NCI-H1694 treated with DMSO at 0.1 percent for 48 hours (cell line): ENCODE measurements at regions not wholly inside any gene's neighbourhood (a gene's known extent, or its start where the extent isn't known, plus 50 kb on each side); places are given as distances from the start of the nearest gene placed in this dataset.

Experiments used
- DNase-seq: peaks from one replicate; lab custom pipeline; 2025; lab: John Stamatoyannopoulos, UW

DNA sequence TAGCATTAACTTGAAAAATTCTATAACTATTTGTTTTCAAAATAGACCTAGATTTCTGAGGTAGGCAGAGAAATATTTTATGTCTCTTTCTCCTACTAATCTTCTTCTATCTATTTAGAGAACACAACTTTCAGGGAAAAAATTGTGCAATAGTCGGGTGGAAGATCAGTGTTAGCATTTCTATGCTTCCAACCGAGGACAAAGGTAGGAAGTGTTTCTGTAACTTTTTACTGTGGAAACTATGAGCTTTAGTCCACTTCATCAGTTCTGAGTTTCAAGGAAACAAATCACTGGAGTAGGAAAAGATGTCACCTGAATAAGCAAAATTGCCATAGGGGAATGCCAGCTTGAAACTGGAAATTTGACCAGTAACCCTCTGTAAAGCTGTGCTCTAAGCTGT is 207.7 kb upstream of the CTAGE1 start:
- DNase-seq: no peak

DNA sequence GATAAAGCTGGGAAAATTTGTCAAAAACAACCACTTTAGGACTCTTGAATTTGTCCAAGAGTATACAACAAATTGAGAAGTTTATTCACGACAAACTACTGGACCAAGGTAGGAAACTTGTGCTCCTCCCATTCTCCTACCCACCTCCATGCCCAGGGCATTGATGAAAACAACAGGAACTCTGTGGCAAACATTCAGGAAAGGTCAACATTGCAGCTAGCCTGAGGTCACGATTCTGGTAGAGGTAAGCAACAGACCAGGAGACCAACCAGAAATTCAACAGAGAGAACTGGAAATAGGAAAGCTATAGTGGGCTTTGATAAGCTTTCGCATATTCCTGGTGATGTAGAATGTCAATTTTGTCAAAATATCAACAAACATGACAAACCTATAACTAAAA is 209.1 kb upstream of the CTAGE1 start:
- DNase-seq: no peak

DNA sequence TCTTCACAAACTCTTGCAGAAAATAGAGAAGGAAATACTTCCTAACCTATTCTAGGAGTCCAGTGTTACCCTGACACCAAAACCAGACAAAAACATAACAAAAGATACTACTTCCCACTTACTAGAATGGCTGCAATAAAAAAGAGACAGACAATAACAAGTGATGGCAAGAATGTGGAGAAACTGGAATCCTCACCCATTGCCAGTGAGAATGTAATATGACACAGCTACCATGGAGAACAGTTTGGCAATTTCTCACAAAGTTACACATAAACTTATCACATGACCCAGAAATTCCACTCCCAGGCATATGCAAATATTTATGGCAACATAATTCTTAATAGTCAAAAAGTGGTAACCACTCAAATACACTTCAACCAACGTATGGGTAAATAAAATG is 209.8 kb upstream of the CTAGE1 start:
- no peak for DNase-seq

DNA sequence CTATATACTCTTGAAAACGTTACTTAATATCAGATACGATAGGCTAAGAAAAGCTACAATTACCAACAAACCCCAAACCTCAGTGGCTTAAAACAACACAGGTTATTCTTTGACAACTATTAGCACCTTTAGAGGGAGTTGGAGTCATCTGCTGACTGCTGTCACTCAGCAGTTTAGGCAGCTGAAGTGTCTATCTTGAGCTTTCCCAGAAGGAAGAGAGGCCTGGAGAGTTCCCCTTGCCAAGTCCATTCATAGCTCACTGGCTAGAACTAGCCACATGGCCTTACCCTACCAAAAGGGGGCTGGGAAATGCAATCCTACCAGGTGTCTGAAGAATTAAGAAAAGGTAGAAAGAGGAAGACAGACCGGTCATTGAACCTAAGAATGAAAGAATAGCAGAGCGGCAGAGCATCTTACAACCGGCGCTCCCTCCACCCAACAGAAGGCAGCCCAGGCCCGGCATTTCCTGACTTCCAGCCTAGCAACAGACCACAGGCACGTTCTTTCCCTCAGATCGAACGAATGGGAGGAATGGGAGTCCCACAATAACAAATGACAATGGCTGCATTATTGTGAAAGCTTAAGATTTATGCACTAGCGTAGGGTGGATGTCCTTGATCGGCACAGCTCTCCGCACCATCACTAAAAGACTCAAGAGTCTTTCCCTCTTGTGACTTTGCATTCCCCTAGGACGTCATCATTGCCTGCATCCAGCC is 211.2 kb upstream of the CTAGE1 start:
- DNase-seq: no peak

DNA sequence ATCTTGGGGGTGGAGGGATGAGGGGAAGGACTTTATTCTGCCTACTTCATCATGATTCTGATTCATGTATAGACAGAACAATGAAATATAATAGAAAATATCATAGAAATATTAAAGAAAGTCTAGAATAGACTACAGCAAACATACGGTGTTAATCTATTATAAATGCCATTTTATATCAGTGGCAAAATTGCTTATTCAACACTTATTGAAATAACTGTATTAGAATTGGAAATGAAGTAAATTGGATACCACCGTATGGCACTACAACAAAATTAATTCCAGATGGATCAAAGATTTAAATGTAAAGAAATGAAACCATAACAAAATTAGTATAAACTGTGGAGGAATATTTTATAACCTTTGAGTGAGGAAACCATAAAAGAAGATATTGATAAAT is 213.3 kb upstream of the CTAGE1 start:
- DNase-seq: no peak

DNA sequence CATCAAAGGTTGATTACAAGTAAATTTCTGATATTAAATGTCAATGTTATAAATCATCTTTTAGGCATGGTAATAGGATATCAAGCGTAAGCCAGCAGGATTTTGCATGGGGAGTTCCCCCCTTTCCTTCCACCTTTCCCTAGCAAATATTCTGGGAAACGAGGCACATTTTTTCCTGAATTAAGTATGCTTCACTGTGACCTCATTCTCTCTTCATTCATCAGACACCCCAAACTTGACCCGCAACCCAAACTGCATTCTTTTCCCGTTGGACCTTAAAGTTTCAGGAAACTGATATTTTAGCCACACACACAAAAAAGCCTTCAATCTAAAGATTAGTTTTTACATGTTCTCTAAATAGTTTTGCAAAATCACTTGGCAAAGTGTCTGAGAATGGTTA is 214.5 kb upstream of the CTAGE1 start:
- DNase-seq: no peak

DNA sequence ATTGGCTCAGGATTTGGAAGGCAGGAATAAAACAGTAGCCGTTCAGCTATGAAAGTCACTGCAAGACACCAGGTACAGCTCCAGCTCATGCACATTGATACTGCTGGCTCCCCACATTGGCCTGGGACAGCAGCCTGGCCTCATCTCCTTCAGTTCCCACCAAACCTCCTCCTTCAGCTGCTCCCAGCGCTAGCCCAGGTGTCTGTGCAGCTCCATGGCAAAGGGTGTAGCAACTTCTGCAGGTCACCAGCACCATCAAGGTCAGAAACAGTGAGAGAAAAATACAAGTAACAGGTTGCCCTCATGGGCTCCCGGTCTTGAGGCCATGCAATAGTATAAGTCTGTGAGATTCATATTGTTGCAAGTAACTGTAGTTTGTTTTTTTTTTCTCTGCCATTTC is 216.7 kb upstream of the CTAGE1 start:
- no peak for DNase-seq

DNA sequence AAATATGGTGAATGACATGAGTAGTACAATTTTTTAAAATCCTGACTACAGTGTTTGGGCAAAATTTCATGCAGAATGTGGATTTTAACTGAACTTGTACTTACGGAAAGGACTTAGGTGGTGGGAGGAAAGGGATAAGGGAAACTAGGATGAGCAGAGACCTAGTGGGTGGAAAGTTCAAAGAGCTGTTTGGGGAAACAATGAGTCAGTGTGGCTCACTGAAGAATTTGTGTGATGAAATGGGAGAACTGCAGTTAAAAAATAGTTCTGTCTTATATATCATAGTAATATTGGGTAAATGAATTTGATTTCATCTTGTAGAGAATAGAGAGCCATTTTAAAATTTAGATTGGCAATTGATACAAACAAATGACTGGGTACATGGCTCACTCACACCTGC is 220.1 kb upstream of the CTAGE1 start:
- no peak for DNase-seq

DNA sequence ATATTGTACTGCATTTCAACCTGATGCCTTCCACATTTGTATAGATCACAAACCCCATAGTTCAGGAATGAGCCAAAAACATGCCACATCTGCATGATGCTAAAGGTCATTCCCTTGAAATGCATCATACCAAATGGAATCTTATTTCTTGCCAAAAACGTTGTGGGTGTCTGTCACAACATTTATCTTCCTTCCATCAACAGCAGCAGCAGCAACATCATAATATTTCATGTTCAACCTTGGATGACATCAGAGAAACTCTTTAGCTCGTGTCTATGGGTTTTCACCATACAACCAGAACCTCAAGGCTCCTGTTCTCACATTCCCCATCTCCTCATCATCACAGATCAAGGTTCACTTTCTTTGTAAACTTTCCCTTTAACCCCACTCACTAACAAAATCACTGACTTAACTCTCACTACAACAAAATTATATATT is 221.3 kb upstream of the CTAGE1 start:
- DNase-seq: no peak

DNA sequence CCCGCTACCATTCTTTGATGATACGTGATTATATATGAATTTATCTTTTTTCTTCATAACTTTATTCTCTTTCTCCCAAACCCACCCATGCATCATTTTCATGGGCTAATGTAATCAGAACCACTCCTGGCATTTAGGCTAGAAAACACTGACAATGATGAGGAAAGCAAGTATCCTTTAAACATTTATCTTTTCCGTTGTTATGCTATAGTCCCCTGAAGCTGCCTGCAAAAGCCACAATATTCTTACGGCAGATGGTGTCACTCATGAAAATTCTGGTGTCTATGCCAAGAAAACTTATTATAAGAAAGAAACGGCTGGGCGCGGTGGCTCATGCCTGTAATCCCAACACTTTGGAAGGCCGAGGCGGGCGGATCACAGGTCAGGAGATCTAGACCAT is 221.8 kb upstream of the CTAGE1 start:
- DNase-seq: no peak

DNA sequence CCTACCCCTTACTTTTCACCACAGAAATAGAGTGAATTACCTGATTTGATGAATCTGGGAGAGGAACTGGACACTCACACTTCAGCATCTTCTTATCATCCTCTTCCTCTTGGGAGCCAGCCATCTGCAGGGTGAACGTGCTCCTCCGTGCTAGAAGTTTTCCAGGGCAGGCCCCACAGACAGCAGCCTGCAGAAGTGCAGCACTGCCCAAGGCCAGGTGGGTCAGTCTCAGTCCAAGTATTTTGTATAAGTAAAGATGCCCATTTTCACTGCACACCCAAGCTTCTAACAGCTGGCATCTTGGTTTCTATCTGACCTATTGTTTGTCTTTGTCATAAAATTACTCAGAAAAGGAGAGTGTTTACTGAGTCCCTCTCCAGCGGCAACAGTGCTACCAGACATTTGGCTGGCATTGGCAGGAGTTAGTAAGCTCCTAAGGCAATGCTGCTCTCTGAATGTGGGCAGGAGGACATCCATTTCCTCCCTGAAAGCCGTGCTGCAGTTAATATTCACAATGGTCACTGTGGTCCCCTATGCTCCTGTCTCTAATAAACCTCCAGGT is 222.6 kb upstream of the CTAGE1 start:
- no peak for DNase-seq

DNA sequence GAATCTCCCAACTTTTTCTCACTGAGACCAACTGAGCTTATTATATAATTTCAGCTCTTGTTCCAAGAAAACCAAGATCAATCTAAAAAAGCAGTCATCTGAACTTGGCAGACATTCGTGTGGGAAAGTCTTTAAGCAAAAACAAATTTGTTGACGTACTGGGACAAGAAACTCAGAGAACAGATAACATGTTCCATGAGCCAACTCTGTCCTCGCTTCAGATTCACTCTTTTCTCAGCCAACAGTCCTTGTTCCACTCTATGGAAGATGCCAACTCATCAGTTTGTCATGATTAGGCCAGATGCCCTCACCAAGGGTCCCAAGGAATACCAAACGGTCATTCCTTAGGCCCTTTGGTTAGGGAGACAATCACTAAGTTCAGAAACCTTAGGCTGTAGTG is 224.2 kb upstream of the CTAGE1 start:
- no peak for DNase-seq

DNA sequence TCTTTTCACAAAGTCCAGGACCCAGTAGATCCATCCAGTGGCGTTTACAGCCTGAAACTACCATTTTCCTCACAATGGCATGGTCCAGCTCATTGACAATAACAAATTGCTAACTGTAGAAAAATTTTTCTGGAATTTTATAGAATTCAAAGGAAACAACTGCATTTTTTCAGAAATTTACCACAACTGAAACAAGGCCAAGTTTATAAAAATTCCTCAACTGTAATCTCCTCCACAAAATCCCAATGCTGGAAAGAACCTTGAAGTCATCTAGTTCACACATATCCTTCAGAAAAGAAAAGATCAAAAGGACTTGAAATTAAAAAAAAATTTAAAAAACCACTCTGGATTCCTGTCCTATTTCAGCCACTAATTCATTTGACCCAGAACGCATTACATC is 226.0 kb upstream of the CTAGE1 start:
- no peak for DNase-seq

DNA sequence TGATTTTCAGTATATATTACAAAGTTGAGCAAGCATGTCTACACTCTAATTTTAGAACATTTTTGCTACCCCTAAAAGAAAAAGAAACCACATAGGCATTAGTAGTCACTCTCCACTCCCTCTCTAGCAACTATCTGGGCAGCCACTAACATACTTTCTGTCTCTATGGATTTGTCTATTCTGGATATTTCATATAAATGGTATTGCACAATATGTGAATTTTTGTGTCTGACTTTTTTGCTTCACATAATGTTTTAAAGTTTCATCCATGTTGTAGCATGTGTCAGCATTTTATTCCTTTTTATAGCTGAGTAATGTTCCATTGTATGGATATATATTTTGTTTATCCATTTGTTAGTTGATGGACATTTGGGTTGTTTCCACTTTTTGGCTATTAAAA is 232.5 kb upstream of the CTAGE1 start:
- DNase-seq: no peak

DNA sequence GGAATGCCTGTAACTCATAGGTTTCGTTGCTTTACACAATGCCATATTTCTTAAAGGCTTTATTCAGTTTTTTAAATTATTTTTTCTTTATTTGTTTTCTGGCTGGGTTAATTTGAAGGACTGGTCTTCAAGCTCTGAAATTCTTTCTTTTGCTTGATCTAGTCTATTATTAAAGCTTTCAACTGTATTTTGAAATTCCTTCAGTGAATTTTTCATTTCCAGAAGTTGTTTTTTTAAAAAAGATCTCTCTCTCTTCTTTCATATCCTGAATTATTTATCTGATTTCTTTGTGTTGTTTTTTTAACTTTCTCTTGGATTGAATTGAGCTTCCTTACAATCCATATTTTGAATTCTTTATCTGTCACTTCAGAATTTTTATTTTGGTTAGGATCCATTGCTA is 239.9 kb upstream of the CTAGE1 start:
- no peak for DNase-seq

DNA sequence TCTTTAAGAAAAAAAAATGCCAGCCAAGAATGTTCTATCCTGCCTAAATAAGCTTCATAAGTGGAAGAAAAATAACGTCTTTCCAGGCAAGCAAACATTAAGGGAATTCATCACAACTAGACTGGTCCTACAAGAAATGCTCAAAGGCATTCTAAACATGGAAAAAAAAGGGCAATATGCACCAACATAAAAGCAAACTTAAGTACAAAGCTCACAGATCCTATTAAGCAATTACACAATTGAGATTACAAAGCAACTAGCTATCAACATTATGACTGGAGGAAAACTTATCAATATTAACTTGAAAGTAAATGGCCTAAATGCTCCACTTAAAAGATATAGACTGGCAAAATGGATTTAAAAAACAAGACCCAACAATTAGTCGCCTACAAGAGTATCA is 240.6 kb upstream of the CTAGE1 start:
- no peak for DNase-seq

DNA sequence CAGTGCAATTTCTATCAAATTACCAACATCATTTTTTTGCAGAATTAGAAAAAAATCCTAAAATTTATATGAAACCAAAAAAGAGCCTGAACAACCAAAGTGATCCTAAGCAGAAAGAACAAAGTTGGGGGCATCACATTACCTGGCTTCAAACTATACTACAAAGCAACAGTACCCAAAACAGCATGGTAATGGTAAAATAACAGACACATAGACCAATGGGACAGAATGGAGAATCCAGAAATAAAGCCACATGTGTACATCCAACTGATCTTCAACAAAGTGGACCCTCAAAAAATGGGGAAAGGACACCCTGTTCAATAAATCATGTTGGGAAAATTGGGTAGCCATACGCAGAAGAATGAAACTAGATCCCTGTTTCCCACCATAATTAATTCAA is 245.7 kb upstream of the CTAGE1 start:
- no peak for DNase-seq

DNA sequence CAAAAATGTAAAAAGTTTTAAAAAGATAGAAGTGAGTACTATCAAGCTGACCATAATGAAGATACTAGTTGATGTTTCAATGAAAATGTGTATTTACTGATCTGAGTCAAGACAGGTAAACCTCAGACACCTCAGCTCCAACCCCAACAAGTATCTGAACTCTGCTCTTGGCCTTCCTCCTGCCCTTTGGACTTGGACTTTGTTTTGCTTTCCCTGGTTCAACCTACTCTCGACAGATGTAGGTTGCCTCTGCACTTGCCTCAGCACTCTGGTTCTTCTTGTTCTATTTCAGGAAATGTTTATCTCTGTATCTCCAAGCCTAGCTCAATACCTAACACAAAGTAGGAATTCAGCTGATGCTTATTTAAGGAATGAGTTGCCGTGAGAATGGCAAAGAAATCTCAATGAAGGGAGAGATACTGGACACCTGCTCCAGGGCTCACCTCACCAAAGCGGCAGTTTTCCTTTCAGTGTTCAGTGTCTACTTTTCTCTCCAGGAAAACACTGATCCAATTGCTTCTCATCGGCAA is 248.8 kb upstream of the CTAGE1 start:
- DNase-seq: no peak

DNA sequence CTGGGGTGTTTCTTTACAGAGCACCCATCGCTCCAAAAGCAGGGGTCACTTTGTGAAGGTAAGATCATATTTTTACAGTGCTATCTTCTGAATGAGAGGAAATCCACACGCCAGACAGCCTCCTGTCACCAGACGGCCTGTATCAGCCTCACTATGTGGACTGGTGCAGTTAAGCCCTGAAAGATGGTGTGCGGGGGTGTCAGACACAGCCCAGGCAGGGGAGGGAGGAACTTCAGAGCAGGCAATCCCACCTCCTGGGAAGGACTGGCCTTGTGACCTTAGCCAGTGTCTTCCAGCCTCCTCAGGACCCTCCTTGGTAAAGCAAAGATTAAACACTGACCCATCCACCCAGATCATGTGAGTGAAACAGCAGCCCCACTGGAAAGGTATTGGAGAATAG is 249.4 kb upstream of the CTAGE1 start:
- no peak for DNase-seq

DNA sequence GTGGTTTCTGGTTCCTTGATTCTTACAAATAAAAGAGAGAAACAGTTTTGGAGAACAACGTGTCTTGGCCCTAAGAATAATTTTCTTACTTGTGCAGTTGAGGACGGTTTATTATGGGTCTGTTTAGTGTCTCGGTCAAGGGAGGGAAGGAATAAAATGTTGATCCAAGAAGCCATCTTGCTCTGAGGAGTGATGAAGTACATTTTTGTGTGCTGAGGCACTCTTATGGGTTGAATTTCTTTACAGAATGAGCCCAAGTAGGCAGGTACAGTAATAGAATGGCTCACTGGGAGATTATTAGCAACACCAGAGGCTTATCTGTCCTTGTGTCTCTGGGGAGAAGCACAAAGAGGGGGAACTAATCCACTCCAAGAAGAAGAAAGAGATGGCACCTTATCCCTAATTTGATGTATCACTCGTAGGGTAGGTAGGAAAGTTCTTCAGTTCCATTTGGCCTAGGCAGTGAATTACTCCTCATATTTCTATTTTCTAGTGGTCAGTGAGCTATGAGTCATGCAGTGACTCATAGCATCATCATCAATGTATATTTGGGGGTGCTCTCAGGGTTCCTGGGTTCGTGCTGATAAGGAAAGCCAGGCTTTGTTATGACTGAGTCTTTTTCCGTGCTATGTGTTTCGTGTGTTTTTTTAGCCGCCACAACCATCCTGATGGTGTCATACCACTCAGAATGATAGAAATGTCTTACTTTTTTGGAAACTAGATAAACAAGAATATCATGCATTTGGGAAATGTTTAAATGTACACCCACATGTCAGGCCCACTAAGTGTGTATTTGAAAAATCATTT is 250.1 kb upstream of the CTAGE1 start:
- DNase-seq: no peak

DNA sequence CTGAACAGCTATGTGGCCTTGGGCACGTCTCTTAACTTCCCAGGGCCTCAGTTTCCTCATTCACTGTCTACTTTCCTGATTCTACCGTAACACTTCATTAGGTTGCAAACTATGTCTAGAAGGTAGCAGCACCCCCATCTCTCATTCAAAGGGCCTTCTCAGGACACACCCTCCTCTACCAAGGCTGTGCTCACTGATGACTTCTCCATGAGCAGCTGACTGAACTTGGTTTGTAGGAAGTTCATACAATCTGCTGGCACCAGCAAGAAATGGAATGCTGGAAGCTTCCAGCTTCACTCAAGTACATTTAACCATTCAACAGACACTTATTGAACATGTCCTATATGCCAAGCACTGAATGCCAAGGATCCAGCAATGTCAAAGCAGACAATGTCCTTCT is 250.8 kb upstream of the CTAGE1 start:
- DNase-seq: no peak

DNA sequence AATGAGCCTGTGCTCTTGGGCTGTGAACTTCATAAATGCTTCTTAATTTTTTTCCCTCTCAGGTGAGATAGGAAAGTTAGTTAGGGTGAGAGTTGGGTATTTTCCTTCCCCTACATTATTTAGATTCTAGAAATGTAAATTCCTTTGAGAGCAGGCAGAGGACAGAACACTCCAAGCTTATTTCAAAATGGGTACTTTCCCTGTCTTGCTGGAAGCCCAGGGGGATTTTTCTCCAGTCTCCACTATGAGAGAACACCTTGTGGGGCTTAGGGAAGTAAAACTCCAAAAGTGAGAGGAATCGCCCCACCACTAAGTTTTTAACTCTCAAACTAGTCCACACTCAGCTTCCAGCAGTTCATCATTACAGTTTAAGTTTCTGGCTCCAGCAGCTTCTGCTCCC is 253.2 kb upstream of the CTAGE1 start:
- no peak for DNase-seq

DNA sequence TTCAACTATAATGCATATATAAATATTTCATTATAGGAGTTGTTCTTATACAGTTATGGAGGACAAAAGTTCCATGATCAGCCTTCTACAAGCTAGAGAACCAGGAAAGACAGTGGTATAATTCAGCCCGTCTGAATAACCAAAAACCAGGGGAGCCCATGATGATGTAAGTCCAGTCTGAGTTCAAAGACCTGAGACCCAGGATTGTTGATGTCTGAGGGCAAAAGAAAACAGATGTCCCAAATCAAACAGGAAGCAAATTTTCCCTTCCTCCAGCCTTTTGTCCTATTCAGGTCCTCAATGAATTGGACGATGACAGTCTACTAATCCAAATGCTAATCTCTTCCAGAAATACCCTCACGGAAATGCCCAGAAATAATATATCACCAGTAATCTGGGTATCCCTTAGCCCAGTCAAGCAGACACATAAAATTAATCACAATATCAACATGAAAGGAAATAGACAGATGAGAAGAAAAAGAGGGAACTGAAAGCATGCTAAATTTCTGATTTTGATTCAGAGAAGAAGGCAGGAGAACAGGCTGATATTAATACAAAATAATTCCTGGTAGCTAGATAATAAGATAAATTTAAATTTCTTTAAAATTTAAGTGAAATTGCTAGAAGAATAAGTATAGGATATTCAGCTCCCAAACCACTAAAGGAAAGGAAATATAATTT is 255.6 kb upstream of the CTAGE1 start:
- no peak for DNase-seq
